ENCODE measurements at regions not wholly inside any gene's neighbourhood (a gene's known extent, or its start where the extent isn't known, plus 50 kb on each side); places are given as distances from the start of the nearest gene placed in this dataset.

DNA sequence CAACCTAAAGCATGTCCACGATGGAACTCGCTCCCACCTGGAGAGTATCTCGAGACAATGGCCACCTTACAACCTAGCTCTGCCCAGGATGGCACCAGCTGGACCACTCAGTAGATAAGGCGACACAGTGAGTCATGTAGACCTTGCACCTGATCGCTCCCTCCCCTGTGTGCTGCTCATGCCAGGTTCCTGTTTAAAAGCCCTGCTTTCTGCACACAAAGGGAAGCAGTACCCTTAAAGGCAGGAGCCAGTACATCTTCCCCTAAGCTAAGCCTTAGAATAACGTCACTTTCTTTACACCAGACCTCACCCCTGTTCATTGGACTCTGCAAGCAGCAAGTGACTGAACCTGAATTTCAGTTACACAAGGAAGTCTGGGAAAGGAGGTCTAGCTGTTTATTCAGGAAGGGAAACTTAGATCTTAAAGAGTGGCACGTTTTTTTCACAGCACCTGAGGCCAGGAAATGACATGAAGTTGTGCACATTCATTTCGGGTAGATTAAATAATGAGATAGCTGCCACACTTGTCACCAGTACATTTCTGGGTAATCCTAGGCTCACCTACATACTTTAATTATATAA, 117.9 kb downstream of the MTPAP start:
- no peak overlapping the region for H3K4me3 ChIP-seq
- WGBS, 5 donors: 35 to 47% (median 37%) methylated on average over 8 of the region's 8 CpGs
- intact Hi-C loops (cut with DNase I; ENCODE audit: low total_unique reads): no loop called here
- no peak overlapping the region for H3K27ac ChIP-seq
- no peak for TF ChIP-seq POLR2AphosphoS5 (IDR thresholded peaks at IDR 0.05)
- TF ChIP-seq POLR2A (IDR thresholded peaks at IDR 0.05): no peak
- no peaks in the 10 kb centered on the region for H3K36me3 ChIP-seq
- peak in 1 of 2 donors; percentile 71 for DNase-seq
- H3K27me3 ChIP-seq: no peaks in the 10 kb centered on the region
- H3K4me1 ChIP-seq: no peaks in the 10 kb centered on the region
- no peaks in the 10 kb centered on the region for H3K9me3 ChIP-seq

DNA sequence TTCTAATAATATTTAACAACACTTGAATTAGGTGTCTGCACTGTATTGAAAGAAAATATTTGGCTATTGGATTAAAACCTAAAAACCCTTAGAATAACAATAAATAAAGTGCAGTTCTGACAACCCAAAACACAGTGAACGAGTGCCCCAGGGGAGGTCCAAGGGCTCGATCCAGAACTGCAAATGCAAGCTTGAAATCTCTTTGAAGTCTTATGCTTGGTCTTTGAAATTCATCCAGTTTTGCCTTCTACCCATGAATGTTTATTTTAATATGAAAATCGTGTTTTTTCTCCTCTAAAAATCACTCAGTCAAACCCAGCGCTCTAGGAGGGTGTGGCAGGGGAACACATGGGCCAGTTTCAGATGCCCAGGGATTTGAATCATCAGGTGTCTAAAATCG, 119.5 kb downstream of the MTPAP start:
- Histone ChIP-seq H3K27me3 (no peaks in the 10 kb centered on the region), H3K27ac (no peak overlapping the region), H3K4me1 (no peaks in the 10 kb centered on the region), H3K4me3 (no peak overlapping the region), H3K36me3 (no peaks in the 10 kb centered on the region), H3K9me3 (no peaks in the 10 kb centered on the region)
- no peak for DNase-seq
- TF ChIP-seq POLR2A (IDR thresholded peaks at IDR 0.05): no peak
- no peak for TF ChIP-seq POLR2AphosphoS5 (IDR thresholded peaks at IDR 0.05)
- TF ChIP-seq EP300 (IDR thresholded peaks at IDR 0.05): no peak
- TF ChIP-seq, protein P1, sequence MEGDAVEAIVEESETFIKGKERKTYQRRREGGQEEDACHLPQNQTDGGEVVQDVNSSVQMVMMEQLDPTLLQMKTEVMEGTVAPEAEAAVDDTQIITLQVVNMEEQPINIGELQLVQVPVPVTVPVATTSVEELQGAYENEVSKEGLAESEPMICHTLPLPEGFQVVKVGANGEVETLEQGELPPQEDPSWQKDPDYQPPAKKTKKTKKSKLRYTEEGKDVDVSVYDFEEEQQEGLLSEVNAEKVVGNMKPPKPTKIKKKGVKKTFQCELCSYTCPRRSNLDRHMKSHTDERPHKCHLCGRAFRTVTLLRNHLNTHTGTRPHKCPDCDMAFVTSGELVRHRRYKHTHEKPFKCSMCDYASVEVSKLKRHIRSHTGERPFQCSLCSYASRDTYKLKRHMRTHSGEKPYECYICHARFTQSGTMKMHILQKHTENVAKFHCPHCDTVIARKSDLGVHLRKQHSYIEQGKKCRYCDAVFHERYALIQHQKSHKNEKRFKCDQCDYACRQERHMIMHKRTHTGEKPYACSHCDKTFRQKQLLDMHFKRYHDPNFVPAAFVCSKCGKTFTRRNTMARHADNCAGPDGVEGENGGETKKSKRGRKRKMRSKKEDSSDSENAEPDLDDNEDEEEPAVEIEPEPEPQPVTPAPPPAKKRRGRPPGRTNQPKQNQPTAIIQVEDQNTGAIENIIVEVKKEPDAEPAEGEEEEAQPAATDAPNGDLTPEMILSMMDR (IDR thresholded peaks at IDR 0.05): no peak
- 58 to 77% (median 75%) methylated on average over 5 of the region's 5 CpGs for WGBS, 5 donors
- intact Hi-C loops (cut with DNase I; ENCODE audit: low total_unique reads): no loop called here

DNA sequence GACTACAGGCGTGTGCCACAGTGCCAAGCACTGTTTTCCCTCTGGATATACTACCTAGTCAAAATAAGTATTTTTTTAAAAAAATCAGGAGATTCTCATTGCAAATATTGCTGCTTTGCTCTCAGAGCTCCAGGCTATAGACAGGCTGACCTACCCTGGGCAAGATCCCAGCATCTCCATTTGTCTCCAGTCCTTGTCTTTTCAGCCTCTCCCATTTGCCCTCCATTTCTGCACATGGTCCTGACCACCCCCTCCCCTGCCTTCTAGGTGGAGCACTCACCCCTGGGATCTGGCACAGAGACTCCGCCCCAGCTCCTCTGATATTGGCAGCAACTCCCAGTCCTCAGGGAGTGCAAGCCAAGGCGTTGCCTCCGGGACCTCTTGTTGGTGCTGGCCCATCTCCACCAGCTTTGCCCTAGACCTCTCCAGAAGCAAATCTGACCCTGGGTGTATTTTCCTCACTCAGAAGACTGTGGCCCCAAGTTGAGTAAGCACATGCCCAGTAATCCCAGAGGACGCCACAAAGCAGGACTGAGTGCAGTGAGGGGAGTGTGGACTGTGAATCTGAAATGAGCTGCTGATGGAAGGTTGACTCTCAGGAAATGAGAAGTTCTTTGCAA, 120.6 kb downstream of the MTPAP start:
- no peak overlapping the region for H3K27ac ChIP-seq
- H3K36me3 ChIP-seq: no peaks in the 10 kb centered on the region
- no peak for TF ChIP-seq POLR2AphosphoS5 (IDR thresholded peaks at IDR 0.05)
- no peak for TF ChIP-seq POLR2A (IDR thresholded peaks at IDR 0.05)
- no peak for TF ChIP-seq EP300 (IDR thresholded peaks at IDR 0.05)
- TF ChIP-seq, protein P1 (IDR thresholded peaks at IDR 0.05): no peak
- WGBS, 5 donors: 70 to 79% (median 76%) methylated on average over 3 to 5 of the region's 5 CpGs
- intact Hi-C loops (cut with DNase I; ENCODE audit: low total_unique reads): no loop called here
- no peaks in the 10 kb centered on the region for H3K4me1 ChIP-seq
- no peak for DNase-seq
- no peaks in the 10 kb centered on the region for H3K9me3 ChIP-seq
- H3K27me3 ChIP-seq: no peaks in the 10 kb centered on the region
- H3K4me3 ChIP-seq: no peak overlapping the region

DNA sequence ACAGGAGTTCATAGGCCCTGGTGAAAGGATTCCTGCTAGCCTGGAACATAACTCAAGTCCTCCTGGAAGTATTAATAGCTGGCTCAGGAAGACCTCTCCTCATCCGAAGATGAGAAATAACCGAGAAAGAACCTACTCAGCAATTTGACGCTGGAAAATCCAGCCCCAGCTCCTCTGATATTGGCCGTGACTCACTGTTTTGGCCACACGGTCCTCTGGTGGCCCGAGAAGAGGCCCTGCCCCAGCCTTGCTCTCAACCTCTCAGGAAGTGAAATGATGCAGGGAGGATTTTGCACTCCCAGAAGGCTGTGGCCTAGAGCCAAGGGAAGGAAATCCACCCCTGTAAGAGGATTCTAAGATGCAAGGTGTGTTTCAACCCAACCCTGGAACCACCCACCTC, 121.6 kb downstream of the MTPAP start:
- no peaks in the 10 kb centered on the region for H3K36me3 ChIP-seq
- TF ChIP-seq EP300 (IDR thresholded peaks at IDR 0.05) (no peak), POLR2A (IDR thresholded peaks at IDR 0.05) (no peak), POLR2AphosphoS5 (IDR thresholded peaks at IDR 0.05) (no peak)
- TF ChIP-seq, protein P1 (IDR thresholded peaks at IDR 0.05): no peak
- H3K9me3 ChIP-seq: no peaks in the 10 kb centered on the region

More for the DNA sequence above, 121.6 kb downstream of the MTPAP start:
- no peak for DNase-seq
- Histone ChIP-seq H3K27ac (no peak overlapping the region), H3K27me3 (no peaks in the 10 kb centered on the region), H3K4me3 (no peak overlapping the region), H3K4me1 (no peaks in the 10 kb centered on the region)
- WGBS, 5 donors: 68 to 83% (median 81%) methylated on average over 6 of the region's 6 CpGs
- intact Hi-C loops (cut with DNase I; ENCODE audit: low total_unique reads): no loop called here

Data from stomach (tissue), 8 donors.